ENCODE measurements at regions not wholly inside any gene's neighbourhood (a gene's known extent, or its start where the extent isn't known, plus 50 kb on each side); places are given as distances from the start of the nearest gene placed in this dataset.
"Not testable (repeated sequence)": the region's sequence is repeated elsewhere in the genome, so short reads cannot be mapped to it uniquely, and the experiment has no call there.

- in situ Hi-C loops (cut with MboI), result no loop called here
- Histone ChIP-seq H3K9me3 (ENCODE audit: low read depth) (no peaks in the 10 kb centered on the region), H4K20me1 (ENCODE audit: insufficient read depth) (no peaks in the 10 kb centered on the region), H2AFZ (no peak overlapping the region), H3K9me2 (ENCODE audit: insufficient read depth) (no peaks in the 10 kb centered on the region), H3K9ac (no peak overlapping the region), H3K79me2 (ENCODE audit: insufficient read depth) (no peaks in the 10 kb centered on the region), H3K27me3 (replicated peaks; ENCODE audit: insufficient read depth) (no peaks in the 10 kb centered on the region), H3K4me3 (no peak overlapping the region), H3K4me1 (ENCODE audit: insufficient read depth) (no peaks in the 10 kb centered on the region), H3F3A (ENCODE audit: insufficient read depth) (no peaks in the 10 kb centered on the region), H3K4me2 (ENCODE audit: unreplicated experiment) (no peak overlapping the region), H3K36me3 (ENCODE audit: low read depth) (no peaks in the 10 kb centered on the region), H3K27ac (no peak overlapping the region)
- DNase-seq, result no peak
- TF ChIP-seq EZH2phosphoT487 (IDR thresholded peaks at IDR 0.05; ENCODE audit: insufficient read depth, low read depth), result no peak
- no peak for TF ChIP-seq EZH2 (IDR thresholded peaks at IDR 0.05; ENCODE audit: insufficient read depth, poor library complexity, severe bottlenecking)
- WGBS, 2 experiments (ENCODE audit: low coverage in 1 of 2, low lambda C conversion rate in 2 of 2, missing lambda C conversion rate in 2 of 2), result 25 to 39% methylated on average over 4 of the region's 4 CpGs
Measured at GRCh38 chr16:9344508-9344907, 253.1 kb downstream of the HAPSTR1 start.

GRCh38 chr16:9345046-9345445 lies 253.6 kb downstream of the HAPSTR1 start:
- no peaks in the 10 kb centered on the region for H3K4me1 ChIP-seq (ENCODE audit: insufficient read depth)
- no peaks in the 10 kb centered on the region for H3K79me2 ChIP-seq (ENCODE audit: insufficient read depth)
- H3F3A ChIP-seq (ENCODE audit: insufficient read depth), result no peaks in the 10 kb centered on the region
- no peak overlapping the region for H3K9ac ChIP-seq
- no peak overlapping the region for H3K4me3 ChIP-seq
- TF ChIP-seq EZH2 (IDR thresholded peaks at IDR 0.05; ENCODE audit: insufficient read depth, poor library complexity, severe bottlenecking), result no peak
- no peak for TF ChIP-seq EZH2phosphoT487 (IDR thresholded peaks at IDR 0.05; ENCODE audit: insufficient read depth, low read depth)
- no peaks in the 10 kb centered on the region for H3K9me2 ChIP-seq (ENCODE audit: insufficient read depth)
- no peaks in the 10 kb centered on the region for H3K36me3 ChIP-seq (ENCODE audit: low read depth)
- in situ Hi-C loops (cut with MboI), result no loop called here
- H3K4me2 ChIP-seq (ENCODE audit: unreplicated experiment), result no peak overlapping the region
- H4K20me1 ChIP-seq (ENCODE audit: insufficient read depth), result no peaks in the 10 kb centered on the region
- no peak overlapping the region for H2AFZ ChIP-seq
- no peak overlapping the region for H3K27ac ChIP-seq
- DNase-seq, result no peak
- H3K9me3 ChIP-seq (ENCODE audit: low read depth), result no peaks in the 10 kb centered on the region
- H3K27me3 ChIP-seq (replicated peaks; ENCODE audit: insufficient read depth), result no peaks in the 10 kb centered on the region
- 29 to 35% methylated on average over 9 of the region's 9 CpGs for WGBS, 2 experiments (ENCODE audit: low coverage in 1 of 2, low lambda C conversion rate in 2 of 2, missing lambda C conversion rate in 2 of 2)

- Histone ChIP-seq H3K9me2 (ENCODE audit: insufficient read depth) (no peaks in the 10 kb centered on the region), H3F3A (ENCODE audit: insufficient read depth) (no peaks in the 10 kb centered on the region), H3K4me3 (no peak overlapping the region), H3K4me1 (ENCODE audit: insufficient read depth) (no peaks in the 10 kb centered on the region), H3K4me2 (ENCODE audit: unreplicated experiment) (no peak overlapping the region), H3K27ac (no peak overlapping the region), H3K9ac (no peak overlapping the region), H3K27me3 (replicated peaks; ENCODE audit: insufficient read depth) (no peaks in the 10 kb centered on the region), H4K20me1 (ENCODE audit: insufficient read depth) (no peaks in the 10 kb centered on the region), H3K9me3 (ENCODE audit: low read depth) (no peaks in the 10 kb centered on the region), H3K36me3 (ENCODE audit: low read depth) (no peaks in the 10 kb centered on the region), H2AFZ (no peak overlapping the region), H3K79me2 (ENCODE audit: insufficient read depth) (no peaks in the 10 kb centered on the region)
- no peak for DNase-seq
- 0% methylated on average over 1 of the region's 1 CpG for WGBS, 2 experiments (ENCODE audit: low coverage in 1 of 2, low lambda C conversion rate in 2 of 2, missing lambda C conversion rate in 2 of 2)
- TF ChIP-seq EZH2 (IDR thresholded peaks at IDR 0.05; ENCODE audit: insufficient read depth, poor library complexity, severe bottlenecking) (no peak), EZH2phosphoT487 (IDR thresholded peaks at IDR 0.05; ENCODE audit: insufficient read depth, low read depth) (no peak)
- in situ Hi-C loops (cut with MboI), result no loop called here
Measured at GRCh38 chr16:9345880-9346279, 254.4 kb downstream of the HAPSTR1 start.

GRCh38 chr16:9348912-9349311 lies 257.5 kb downstream of the HAPSTR1 start:
- Histone ChIP-seq H3K9me2 (ENCODE audit: insufficient read depth) (no peaks in the 10 kb centered on the region), H3K9ac (no peak overlapping the region), H3K27me3 (replicated peaks; ENCODE audit: insufficient read depth) (no peaks in the 10 kb centered on the region), H3K79me2 (ENCODE audit: insufficient read depth) (no peaks in the 10 kb centered on the region), H2AFZ (no peak overlapping the region), H3K9me3 (ENCODE audit: low read depth) (no peaks in the 10 kb centered on the region), H3K4me3 (no peak overlapping the region), H4K20me1 (ENCODE audit: insufficient read depth) (no peaks in the 10 kb centered on the region), H3K27ac (no peak overlapping the region), H3K4me1 (ENCODE audit: insufficient read depth) (no peaks in the 10 kb centered on the region), H3F3A (ENCODE audit: insufficient read depth) (no peaks in the 10 kb centered on the region), H3K36me3 (ENCODE audit: low read depth) (no peaks in the 10 kb centered on the region), H3K4me2 (ENCODE audit: unreplicated experiment) (no peak overlapping the region)
- no peak for DNase-seq
- in situ Hi-C loops (cut with MboI), result no loop called here
- TF ChIP-seq EZH2 (IDR thresholded peaks at IDR 0.05; ENCODE audit: insufficient read depth, poor library complexity, severe bottlenecking) (no peak), EZH2phosphoT487 (IDR thresholded peaks at IDR 0.05; ENCODE audit: insufficient read depth, low read depth) (no peak)

- H3K9me2 ChIP-seq (ENCODE audit: insufficient read depth); H3K9me3 ChIP-seq (ENCODE audit: low read depth); H3K27ac ChIP-seq; H3K36me3 ChIP-seq (ENCODE audit: low read depth); H3K4me3 ChIP-seq; H3K4me2 ChIP-seq (ENCODE audit: unreplicated experiment); H3K27me3 ChIP-seq (replicated peaks; ENCODE audit: insufficient read depth); DNase-seq; H3K4me1 ChIP-seq (ENCODE audit: insufficient read depth); H3F3A ChIP-seq (ENCODE audit: insufficient read depth); H3K79me2 ChIP-seq (ENCODE audit: insufficient read depth); H2AFZ ChIP-seq; H4K20me1 ChIP-seq (ENCODE audit: insufficient read depth); in situ Hi-C loops (cut with MboI); H3K9ac ChIP-seq: not testable (repeated sequence)
- 21 to 29% methylated on average over 8 of the region's 8 CpGs for WGBS, 2 experiments (ENCODE audit: low coverage in 1 of 2, low lambda C conversion rate in 2 of 2, missing lambda C conversion rate in 2 of 2)
Measured at GRCh38 chr16:9349373-9349960, 258.0 kb downstream of the HAPSTR1 start.

- in situ Hi-C loops (cut with MboI); H3K4me1 ChIP-seq (ENCODE audit: insufficient read depth); H3K4me3 ChIP-seq; H3K9me2 ChIP-seq (ENCODE audit: insufficient read depth); H4K20me1 ChIP-seq (ENCODE audit: insufficient read depth); H3K9me3 ChIP-seq (ENCODE audit: low read depth); DNase-seq; H3K27ac ChIP-seq; H3K79me2 ChIP-seq (ENCODE audit: insufficient read depth); H3K36me3 ChIP-seq (ENCODE audit: low read depth); H2AFZ ChIP-seq; H3K4me2 ChIP-seq (ENCODE audit: unreplicated experiment); H3K27me3 ChIP-seq (replicated peaks; ENCODE audit: insufficient read depth); H3K9ac ChIP-seq; H3F3A ChIP-seq (ENCODE audit: insufficient read depth): not testable (repeated sequence)
- 64 to 68% methylated on average over 15 to 30 of the region's 39 CpGs for whole genome bisulfite sequencing, 2 experiments (ENCODE audit: low coverage in 1 of 2, low lambda C conversion rate in 2 of 2, missing lambda C conversion rate in 2 of 2)
Measured at GRCh38 chr16:9350119-9350799, 258.8 kb downstream of the HAPSTR1 start.
